DOHH2 (cell line): ENCODE measurements at regions not wholly inside any gene's neighbourhood (a gene's known extent, or its start where the extent isn't known, plus 50 kb on each side); places are given as distances from the start of the nearest gene placed in this dataset.

ENCODE experiments used
- H3F3A ChIP-seq: fragments of 200-600 bp; sonication (generic), shearing (Covaris generic); 2 replicates; pipeline ENCODE4 v1.6.0; 2016; ENCODE audit warnings: antibody characterized with exemption, mild to moderate bottlenecking; ENCODE audit not compliant: control insufficient read depth, insufficient read depth
- H3K27ac ChIP-seq: fragments of 200-600 bp; sonication (generic); 2 replicates; pipeline ENCODE4 v1.5.1; 2014; ENCODE audit warnings: low read depth, mild to moderate bottlenecking, low read length, moderate library complexity
- H3K27me3 ChIP-seq: fragments of 200-600 bp; sonication (generic); 2 replicates; pipeline ENCODE4 v1.6.1; 2014; ENCODE audit warnings: mild to moderate bottlenecking, low read length, mixed read lengths; ENCODE audit not compliant: control insufficient read depth
- H3K36me3 ChIP-seq: fragments of 200-600 bp; sonication (generic); 2 replicates; pipeline ENCODE4 v1.6.1; 2014; ENCODE audit warnings: mild to moderate bottlenecking, low read length, moderate library complexity, mixed read lengths; ENCODE audit not compliant: control insufficient read depth
- H3K4me1 ChIP-seq: fragments of 200-600 bp; sonication (generic); 2 replicates; pipeline ENCODE4 v1.6.1; 2014; ENCODE audit warnings: mild to moderate bottlenecking, low read length, mixed read lengths; ENCODE audit not compliant: control insufficient read depth
- H3K4me2 ChIP-seq: fragments of 200-600 bp; sonication (generic); 2 replicates; pipeline ENCODE4 v1.6.0; 2014; ENCODE audit warnings: mild to moderate bottlenecking, low read length, moderate library complexity
- H3K4me3 ChIP-seq: fragments of 200-600 bp; sonication (generic); 2 replicates; pipeline ENCODE4 v1.5.1; 2014; ENCODE audit warnings: mild to moderate bottlenecking, low read length, mixed read lengths
- H3K79me2 ChIP-seq: fragments of 200-600 bp; sonication (generic); 2 replicates; pipeline ENCODE4 v1.6.1; 2014; ENCODE audit warnings: mild to moderate bottlenecking, low read length, mixed read lengths; ENCODE audit not compliant: control insufficient read depth
- H3K9me2 ChIP-seq: fragments of 200-600 bp; sonication (generic); replicated peaks from 2 replicates; pipeline ENCODE4 v1.6.1; 2014; ENCODE audit warnings: mild to moderate bottlenecking, low read length, mixed read lengths; ENCODE audit not compliant: control insufficient read depth
- H3K9me3 ChIP-seq: fragments of 200-600 bp; sonication (generic); 2 replicates; pipeline ENCODE4 v1.6.1; 2014; ENCODE audit warnings: antibody characterized with exemption, low read length, mixed read lengths; ENCODE audit not compliant: control insufficient read depth, insufficient read depth
- H4K20me1 ChIP-seq: fragments of 200-600 bp; sonication (generic); 2 replicates; pipeline ENCODE4 v1.6.0; 2014; ENCODE audit warnings: low read depth, mild to moderate bottlenecking, antibody characterized with exemption, low read length, moderate library complexity; ENCODE audit not compliant: control insufficient read depth, insufficient read depth
- EZH2phosphoT487 ChIP-seq: fragments of 200-600 bp; sonication (generic); IDR thresholded peaks from 2 replicates; pipeline ENCODE4 v1.6.1; 2017; ENCODE audit warnings: borderline replicate concordance, mild to moderate bottlenecking, antibody characterized with exemption, low read length, moderate library complexity, mixed read lengths
- TF ChIP-seq, protein P1 (sequence below): fragments of 200-600 bp; sonication (generic); IDR thresholded peaks from one replicate; pipeline ENCODE4 v1.5.1; 2014; ENCODE audit warnings: antibody characterized with exemption, mild to moderate bottlenecking, low read depth, low read length; ENCODE audit not compliant: poor library complexity, severe bottlenecking

DNA sequence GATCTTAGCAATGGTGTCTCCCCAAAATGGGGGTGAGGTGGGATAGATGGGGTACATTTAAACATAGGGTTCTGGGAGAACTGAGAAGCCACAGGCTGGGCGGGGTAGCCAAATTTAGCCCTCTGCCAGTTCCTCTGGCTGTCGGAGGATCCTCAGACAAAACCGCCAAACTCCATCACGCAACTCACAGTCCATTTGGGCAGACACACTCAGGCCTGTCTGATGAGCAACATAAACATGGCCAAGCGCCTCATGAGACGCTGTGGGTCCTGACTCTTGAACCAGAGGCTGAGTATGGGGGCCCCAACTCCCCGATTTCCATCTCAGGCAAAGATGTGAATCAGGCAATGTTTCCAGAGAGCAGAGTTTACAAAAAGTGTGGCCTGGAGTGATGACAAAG, 162.3 kb downstream of the FGF18 start:
- no peaks in the 10 kb centered on the region for H3K36me3 ChIP-seq
- no peaks in the 10 kb centered on the region for H4K20me1 ChIP-seq
- no peak overlapping the region for H3K27ac ChIP-seq
- TF ChIP-seq, protein P1, sequence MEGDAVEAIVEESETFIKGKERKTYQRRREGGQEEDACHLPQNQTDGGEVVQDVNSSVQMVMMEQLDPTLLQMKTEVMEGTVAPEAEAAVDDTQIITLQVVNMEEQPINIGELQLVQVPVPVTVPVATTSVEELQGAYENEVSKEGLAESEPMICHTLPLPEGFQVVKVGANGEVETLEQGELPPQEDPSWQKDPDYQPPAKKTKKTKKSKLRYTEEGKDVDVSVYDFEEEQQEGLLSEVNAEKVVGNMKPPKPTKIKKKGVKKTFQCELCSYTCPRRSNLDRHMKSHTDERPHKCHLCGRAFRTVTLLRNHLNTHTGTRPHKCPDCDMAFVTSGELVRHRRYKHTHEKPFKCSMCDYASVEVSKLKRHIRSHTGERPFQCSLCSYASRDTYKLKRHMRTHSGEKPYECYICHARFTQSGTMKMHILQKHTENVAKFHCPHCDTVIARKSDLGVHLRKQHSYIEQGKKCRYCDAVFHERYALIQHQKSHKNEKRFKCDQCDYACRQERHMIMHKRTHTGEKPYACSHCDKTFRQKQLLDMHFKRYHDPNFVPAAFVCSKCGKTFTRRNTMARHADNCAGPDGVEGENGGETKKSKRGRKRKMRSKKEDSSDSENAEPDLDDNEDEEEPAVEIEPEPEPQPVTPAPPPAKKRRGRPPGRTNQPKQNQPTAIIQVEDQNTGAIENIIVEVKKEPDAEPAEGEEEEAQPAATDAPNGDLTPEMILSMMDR: no peak
- no peak for TF ChIP-seq EZH2phosphoT487
- H3K9me3 ChIP-seq: no peaks in the 10 kb centered on the region
- H3K4me2 ChIP-seq: no peak overlapping the region
- H3K4me1 ChIP-seq: no peaks in the 10 kb centered on the region
- no peaks in the 10 kb centered on the region for H3K9me2 ChIP-seq
- H3K4me3 ChIP-seq: no peak overlapping the region
- no peaks in the 10 kb centered on the region for H3F3A ChIP-seq
- no peaks in the 10 kb centered on the region for H3K27me3 ChIP-seq
- no peaks in the 10 kb centered on the region for H3K79me2 ChIP-seq

DNA sequence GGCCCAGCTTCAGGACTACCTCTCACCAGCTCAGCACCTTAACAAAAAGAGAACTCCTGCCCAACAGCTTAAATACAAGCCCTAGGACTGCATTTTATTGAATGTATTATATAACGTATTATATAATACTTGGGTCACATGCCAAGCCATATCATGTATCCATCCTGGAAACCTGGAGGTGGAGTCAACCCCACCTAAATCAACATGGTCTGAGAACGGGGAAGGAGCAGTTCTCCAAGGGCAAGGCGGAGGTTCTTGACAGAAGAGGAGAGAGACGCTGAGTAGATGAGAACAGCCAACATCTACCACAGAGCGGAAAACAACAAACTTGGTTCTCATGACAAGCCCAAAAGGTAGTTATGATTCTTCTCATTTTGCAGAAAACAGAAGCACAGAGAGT, 163.4 kb downstream of the FGF18 start:
- Histone ChIP-seq H3K36me3 (no peaks in the 10 kb centered on the region), H3K79me2 (no peaks in the 10 kb centered on the region), H3K9me2 (no peaks in the 10 kb centered on the region), H3K27ac (no peak overlapping the region), H4K20me1 (no peaks in the 10 kb centered on the region), H3K4me3 (no peak overlapping the region), H3F3A (no peaks in the 10 kb centered on the region), H3K27me3 (no peaks in the 10 kb centered on the region), H3K4me1 (no peaks in the 10 kb centered on the region), H3K4me2 (no peak overlapping the region), H3K9me3 (no peaks in the 10 kb centered on the region)
- TF ChIP-seq, protein P1: no peak
- no peak for TF ChIP-seq EZH2phosphoT487

DNA sequence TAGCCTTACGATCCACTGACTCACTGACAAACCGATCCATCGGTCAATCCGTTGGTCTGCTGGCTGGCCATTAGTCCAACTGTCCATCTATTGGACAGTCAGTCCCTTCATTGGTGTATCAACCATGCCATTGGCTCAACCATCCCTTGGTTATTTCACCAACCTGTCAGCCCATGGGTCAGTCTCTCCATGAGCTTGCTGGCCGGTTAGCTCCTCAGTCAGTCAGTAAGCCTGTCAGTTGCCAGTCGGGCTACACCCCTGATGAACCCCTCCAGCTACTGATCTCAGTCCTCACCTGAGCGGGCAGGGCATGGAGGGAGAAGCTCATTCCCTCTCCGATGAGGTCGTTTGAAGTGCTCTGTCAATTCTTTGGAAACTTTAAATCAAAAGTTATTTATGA, 166.5 kb downstream of the FGF18 start:
- no peaks in the 10 kb centered on the region for H3K9me2 ChIP-seq
- no peaks in the 10 kb centered on the region for H3K79me2 ChIP-seq
- no peak overlapping the region for H3K4me3 ChIP-seq
- H3K36me3 ChIP-seq: no peaks in the 10 kb centered on the region
- TF ChIP-seq EZH2phosphoT487: no peak
- TF ChIP-seq, protein P1: no peak
- no peaks in the 10 kb centered on the region for H3K9me3 ChIP-seq
- no peaks in the 10 kb centered on the region for H3F3A ChIP-seq
- H3K4me1 ChIP-seq: no peaks in the 10 kb centered on the region
- no peaks in the 10 kb centered on the region for H3K27me3 ChIP-seq
- no peaks in the 10 kb centered on the region for H4K20me1 ChIP-seq
- H3K4me2 ChIP-seq: no peak overlapping the region
- no peak overlapping the region for H3K27ac ChIP-seq

GRCh38 chr5:171586436-171586835, 167.0 kb downstream of the FGF18 start:
- Histone ChIP-seq H3K27ac (no peak overlapping the region), H4K20me1 (no peaks in the 10 kb centered on the region), H3K27me3 (no peaks in the 10 kb centered on the region), H3K4me3 (no peak overlapping the region), H3K9me3 (no peaks in the 10 kb centered on the region), H3K4me2 (no peak overlapping the region), H3K79me2 (no peaks in the 10 kb centered on the region), H3K36me3 (no peaks in the 10 kb centered on the region), H3K9me2 (no peaks in the 10 kb centered on the region), H3F3A (no peaks in the 10 kb centered on the region), H3K4me1 (no peaks in the 10 kb centered on the region)
- no peak for TF ChIP-seq EZH2phosphoT487
- TF ChIP-seq, protein P1: no peak
